NCI-H2196 (cell line): ENCODE measurements at regions not wholly inside any gene's neighbourhood (a gene's known extent, or its start where the extent isn't known, plus 50 kb on each side); places are given as distances from the start of the nearest gene placed in this dataset.
"Not testable (repeated sequence)": the region's sequence is repeated elsewhere in the genome, so short reads cannot be mapped to it uniquely, and the experiment has no call there.

ENCODE experiments used
- DNase-seq: peaks from one replicate; lab custom pipeline; 2025; ENCODE audit not compliant: unreplicated experiment; lab: John Stamatoyannopoulos, UW

- no peak for DNase-seq
These were observed 193.4 kb upstream of the MBL2 start for GRCh38 chr10:52965938-52966401.

- DNase-seq = no peak
These were observed 192.9 kb upstream of the MBL2 start for GRCh38 chr10:52965509-52965908.

GRCh38 chr10:52961323-52961722, 188.7 kb upstream of the MBL2 start:
- DNase-seq = no peak

- no peak for DNase-seq
These were observed 187.2 kb upstream of the MBL2 start for GRCh38 chr10:52959810-52960209.

GRCh38 chr10:52956861-52957260, 184.3 kb upstream of the MBL2 start:
- DNase-seq = no peak

- DNase-seq = no peak
These were observed 183.9 kb upstream of the MBL2 start for GRCh38 chr10:52956461-52956860.

GRCh38 chr10:52955337-52955736, 182.8 kb upstream of the MBL2 start:
- DNase-seq = no peak

- no peak for DNase-seq
These were observed 181.8 kb upstream of the MBL2 start for GRCh38 chr10:52954407-52954806.

GRCh38 chr10:52952391-52953055, 179.9 kb upstream of the MBL2 start:
- no peak for DNase-seq

- no peak for DNase-seq
These were observed 179.2 kb upstream of the MBL2 start for GRCh38 chr10:52951824-52952223.

GRCh38 chr10:52950578-52950977, 178.0 kb upstream of the MBL2 start:
- DNase-seq = no peak

- no peak for DNase-seq
These were observed 177.3 kb upstream of the MBL2 start for GRCh38 chr10:52949899-52950298.

- DNase-seq = no peak
These were observed 173.9 kb upstream of the MBL2 start for GRCh38 chr10:52946486-52946885.

GRCh38 chr10:52945521-52945920, 172.9 kb upstream of the MBL2 start:
- not testable (repeated sequence) for DNase-seq

GRCh38 chr10:52940921-52941320, 168.3 kb upstream of the MBL2 start:
- DNase-seq = no peak

GRCh38 chr10:52939894-52940293, 167.3 kb upstream of the MBL2 start:
- no peak for DNase-seq

GRCh38 chr10:52933748-52934147, 161.2 kb upstream of the MBL2 start:
- DNase-seq = no peak

GRCh38 chr10:52927678-52928077, 155.1 kb upstream of the MBL2 start:
- DNase-seq = no peak

GRCh38 chr10:52923520-52923919, 150.9 kb upstream of the MBL2 start:
- DNase-seq = no peak

- DNase-seq = no peak
These were observed 146.2 kb upstream of the MBL2 start for GRCh38 chr10:52918714-52919305.

GRCh38 chr10:52915391-52915790, 142.8 kb upstream of the MBL2 start:
- no peak for DNase-seq

GRCh38 chr10:52911163-52911562, 138.6 kb upstream of the MBL2 start:
- DNase-seq = no peak

GRCh38 chr10:52908478-52908877, 135.9 kb upstream of the MBL2 start:
- no peak for DNase-seq
